ENCODE measurements at regions not wholly inside any gene's neighbourhood (a gene's known extent, or its start where the extent isn't known, plus 50 kb on each side); places are given as distances from the start of the nearest gene placed in this dataset.

DNA sequence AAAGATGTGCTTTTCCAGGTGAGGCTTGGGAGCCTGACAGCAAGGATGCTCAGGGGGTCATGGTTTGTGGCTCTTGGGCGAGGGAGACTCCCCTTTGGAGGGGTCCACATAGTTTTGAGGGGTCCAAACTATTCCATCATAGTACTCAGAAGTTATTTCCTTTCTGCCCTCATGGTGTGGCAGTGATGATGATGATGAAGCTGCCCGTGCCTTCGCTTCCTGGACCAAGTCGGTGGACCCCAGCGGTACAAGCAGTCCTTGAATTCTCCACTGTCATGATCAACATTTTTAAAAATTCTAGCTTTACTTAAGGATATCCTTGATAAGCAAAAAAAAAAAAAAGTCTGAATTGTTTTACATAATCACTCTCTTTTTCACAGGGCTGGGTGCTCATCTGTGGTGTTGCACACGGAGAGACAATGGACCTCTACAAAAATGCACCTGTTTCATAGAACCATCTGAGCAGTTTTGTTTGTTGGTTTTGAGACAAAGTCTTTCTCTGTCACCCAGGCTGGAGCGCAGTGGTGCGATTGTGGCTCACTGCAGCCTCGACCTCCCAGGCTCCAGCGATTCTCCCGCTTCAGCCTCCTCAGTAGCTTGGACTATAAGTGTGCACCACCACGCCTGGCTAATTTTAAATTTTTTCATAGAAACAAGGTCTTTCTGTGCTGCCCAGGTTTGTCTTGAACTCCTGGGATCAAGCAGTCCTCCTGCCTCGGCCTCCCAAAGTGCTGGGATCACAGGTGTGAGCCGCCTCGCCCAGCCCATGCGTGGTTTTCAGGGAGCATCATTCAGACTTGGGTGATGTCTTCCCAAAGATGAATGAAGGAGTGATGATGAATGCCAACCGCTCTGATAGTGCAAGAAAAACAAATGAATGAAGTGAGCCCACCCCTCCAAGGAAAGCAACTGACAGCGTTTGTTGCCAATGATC is 271.4 kb upstream of the HDAC4 start:
- H3K36me3 Mint-ChIP-seq (ENCODE audit: low read depth) = no peaks in the 10 kb centered on the region

GRCh38 chr2:239671471-239671870 is 270.7 kb upstream of the HDAC4 start:
- H3K36me3 Mint-ChIP-seq (ENCODE audit: low read depth) = no peaks in the 10 kb centered on the region
- H3K27me3 Mint-ChIP-seq (ENCODE audit: insufficient read depth) = no peaks in the 10 kb centered on the region; the same call in 1 of the 2 replicates
- no peak for DNase-seq
- H3K4me1 Mint-ChIP-seq (ENCODE audit: low read depth) = no peaks in the 10 kb centered on the region
- no peak overlapping the region for H3K27ac Mint-ChIP-seq
- H3K4me3 Mint-ChIP-seq = no peak overlapping the region
- peaks cover 47% of the 10 kb centered on the region for H3K9me3 Mint-ChIP-seq
- TF ChIP-seq, protein P1, sequence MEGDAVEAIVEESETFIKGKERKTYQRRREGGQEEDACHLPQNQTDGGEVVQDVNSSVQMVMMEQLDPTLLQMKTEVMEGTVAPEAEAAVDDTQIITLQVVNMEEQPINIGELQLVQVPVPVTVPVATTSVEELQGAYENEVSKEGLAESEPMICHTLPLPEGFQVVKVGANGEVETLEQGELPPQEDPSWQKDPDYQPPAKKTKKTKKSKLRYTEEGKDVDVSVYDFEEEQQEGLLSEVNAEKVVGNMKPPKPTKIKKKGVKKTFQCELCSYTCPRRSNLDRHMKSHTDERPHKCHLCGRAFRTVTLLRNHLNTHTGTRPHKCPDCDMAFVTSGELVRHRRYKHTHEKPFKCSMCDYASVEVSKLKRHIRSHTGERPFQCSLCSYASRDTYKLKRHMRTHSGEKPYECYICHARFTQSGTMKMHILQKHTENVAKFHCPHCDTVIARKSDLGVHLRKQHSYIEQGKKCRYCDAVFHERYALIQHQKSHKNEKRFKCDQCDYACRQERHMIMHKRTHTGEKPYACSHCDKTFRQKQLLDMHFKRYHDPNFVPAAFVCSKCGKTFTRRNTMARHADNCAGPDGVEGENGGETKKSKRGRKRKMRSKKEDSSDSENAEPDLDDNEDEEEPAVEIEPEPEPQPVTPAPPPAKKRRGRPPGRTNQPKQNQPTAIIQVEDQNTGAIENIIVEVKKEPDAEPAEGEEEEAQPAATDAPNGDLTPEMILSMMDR (IDR thresholded peaks at IDR 0.05) = no peak

More for the DNA sequence above, 271.4 kb upstream of the HDAC4 start:
- no peaks in the 10 kb centered on the region for H3K4me1 Mint-ChIP-seq (ENCODE audit: low read depth)
- no peak for DNase-seq
- H3K9me3 Mint-ChIP-seq = peaks cover 54% of the 10 kb centered on the region
- no peaks in the 10 kb centered on the region; the same call in 1 of the 2 replicates for H3K27me3 Mint-ChIP-seq (ENCODE audit: insufficient read depth)
- no peak overlapping the region for H3K27ac Mint-ChIP-seq
- no peak overlapping the region for H3K4me3 Mint-ChIP-seq
- TF ChIP-seq, protein P1 (IDR thresholded peaks at IDR 0.05) = no peak

- no peaks in the 10 kb centered on the region for H3K4me1 Mint-ChIP-seq (ENCODE audit: low read depth)
- no peak for DNase-seq
- H3K36me3 Mint-ChIP-seq (ENCODE audit: low read depth) = no peaks in the 10 kb centered on the region
- H3K27me3 Mint-ChIP-seq (ENCODE audit: insufficient read depth) = no peaks in the 10 kb centered on the region; the same call in 1 of the 2 replicates
- H3K27ac Mint-ChIP-seq = no peak overlapping the region
- peaks cover 47% of the 10 kb centered on the region for H3K9me3 Mint-ChIP-seq
- no peak overlapping the region for H3K4me3 Mint-ChIP-seq
- TF ChIP-seq, protein P1 (IDR thresholded peaks at IDR 0.05) = no peak
Measured at GRCh38 chr2:239670463-239671120, 269.8 kb upstream of the HDAC4 start.

- DNase-seq = no peak
- no peaks in the 10 kb centered on the region for H3K4me1 Mint-ChIP-seq (ENCODE audit: low read depth)
- H3K9me3 Mint-ChIP-seq = peaks cover 44% of the 10 kb centered on the region
- no peak overlapping the region for H3K4me3 Mint-ChIP-seq
- no peaks in the 10 kb centered on the region; the same call in 1 of the 2 replicates for H3K27me3 Mint-ChIP-seq (ENCODE audit: insufficient read depth)
- TF ChIP-seq, protein P1 (IDR thresholded peaks at IDR 0.05) = no peak
- H3K36me3 Mint-ChIP-seq (ENCODE audit: low read depth) = no peaks in the 10 kb centered on the region
- H3K27ac Mint-ChIP-seq = no peak overlapping the region
Measured at GRCh38 chr2:239669899-239670460, 269.2 kb upstream of the HDAC4 start.

GRCh38 chr2:239669181-239669898 is 268.5 kb upstream of the HDAC4 start:
- Mint-ChIP-seq H3K9me3 (peaks cover 45% of the 10 kb centered on the region), H3K36me3 (ENCODE audit: low read depth) (no peaks in the 10 kb centered on the region), H3K27ac (no peak overlapping the region), H3K4me1 (ENCODE audit: low read depth) (no peaks in the 10 kb centered on the region), H3K27me3 (ENCODE audit: insufficient read depth) (peaks cover 1% of the 10 kb centered on the region; the same call in 1 of the 2 replicates), H3K4me3 (no peak overlapping the region)
- TF ChIP-seq, protein P1 (IDR thresholded peaks at IDR 0.05) = no peak
- no peak for DNase-seq

Data from HFFc6 (cell line).